Naive thymus-derived CD8-positive, alpha-beta T cell (primary cell): ENCODE measurements at regions not wholly inside any gene's neighbourhood (a gene's known extent, or its start where the extent isn't known, plus 50 kb on each side); places are given as distances from the start of the nearest gene placed in this dataset.

Experiments used
- ATAC-seq, 2 donors: fragments of 150-1000 bp; cut with Tn5 transposase in 1 of 2; sonication (Bioruptor Pico), chemical (Tn5 transposase) in 1 of 2; 1 replicate in 1 of 2; 2 replicates in 1 of 2; pipeline ENCODE4 v1.10.0; 2021; ENCODE audit warnings: mild to moderate bottlenecking in 2 of 2, moderate library complexity in 2 of 2
- POLR2A ChIA-PET: fragments of 350-600 bp; sonication (Branson Sonifier 250); formaldehyde crosslinking; loops from one replicate; lab custom pipeline; 2021; ENCODE audit warnings: antibody characterized with exemption; lab: Charles Lee
- DNase-seq, 10 donors: peaks; one replicate each; pipeline versions ENCODE4 v3.0.0 to v3.0.0-alpha.2; 2020 to 2022
- H3K27ac Mint-ChIP-seq, 10 donors: one replicate each; pipeline ENCODE4 v1.8.0; 2020 to 2022; ENCODE audit warnings: mild to moderate bottlenecking in 10 of 10, mixed read lengths in 10 of 10, moderate library complexity in 4 of 10, inconsistent platforms in 1 of 10
- H3K27me3 Mint-ChIP-seq, 5 donors: one replicate each; pipeline ENCODE4 v1.8.0; 2021 to 2022; ENCODE audit warnings: mixed read lengths in 5 of 5
- H3K36me3 Mint-ChIP-seq, 3 donors: one replicate each; pipeline ENCODE4 v1.8.0; 2020 to 2022; ENCODE audit warnings: mixed read lengths in 3 of 3, mild to moderate bottlenecking in 2 of 3, inconsistent platforms in 1 of 3
- H3K4me1 Mint-ChIP-seq, 4 donors: one replicate each; pipeline ENCODE4 v1.8.0; 2021 to 2022; ENCODE audit warnings: mixed read lengths in 4 of 4
- H3K4me3 Mint-ChIP-seq, 10 donors: one replicate each; pipeline ENCODE4 v1.8.0; 2020 to 2022; ENCODE audit warnings: mild to moderate bottlenecking in 10 of 10, mixed read lengths in 10 of 10, moderate library complexity in 6 of 10, inconsistent platforms in 1 of 10
- H3K9me3 Mint-ChIP-seq, 9 donors: one replicate each; pipeline ENCODE4 v1.8.0; 2020 to 2022; ENCODE audit warnings: mixed read lengths in 9 of 9, mild to moderate bottlenecking in 3 of 9, inconsistent platforms in 1 of 9, moderate library complexity in 1 of 9

DNA sequence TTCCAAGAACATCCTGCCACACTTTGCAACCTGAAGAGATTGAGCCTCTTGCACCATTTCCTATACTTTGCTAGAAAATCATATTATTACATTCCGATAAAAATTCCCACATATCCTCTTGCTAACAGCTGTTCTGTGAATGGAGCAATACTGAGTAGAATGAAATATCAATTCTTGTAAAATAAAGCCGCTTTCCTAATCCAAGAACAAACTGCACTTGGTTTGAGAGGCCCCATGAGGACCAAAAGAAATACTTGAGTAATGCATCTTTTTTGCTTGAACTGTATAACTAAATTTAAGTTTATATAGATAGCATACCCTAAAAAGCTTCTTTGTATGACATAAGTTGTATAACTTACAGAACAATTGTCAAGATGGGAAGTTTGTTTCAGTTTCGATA, 632.4 kb upstream of the SLC8A1 start:
- peaks cover 0 to 10% (median 2%) of the 10 kb centered on the region in 9 donors for H3K9me3 Mint-ChIP-seq

DNA sequence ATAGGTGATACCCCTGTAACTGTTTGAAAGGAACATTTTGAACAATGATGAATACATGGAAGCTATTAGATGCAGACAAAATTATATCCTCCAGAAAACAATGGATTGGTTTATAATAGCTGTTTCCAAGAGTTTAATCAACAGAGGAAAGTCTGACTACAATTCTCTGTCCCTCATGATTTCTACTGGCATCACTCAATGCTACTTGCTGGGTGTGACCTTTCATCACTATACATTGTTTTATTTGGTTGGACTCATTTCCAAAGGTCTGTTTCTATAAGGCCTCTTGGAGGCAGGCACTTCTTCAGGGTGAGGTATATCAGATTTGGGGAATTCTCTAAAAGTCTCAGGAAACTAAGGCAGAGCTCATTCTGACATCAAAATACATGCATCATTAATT, 636.1 kb upstream of the SLC8A1 start:
- Mint-ChIP-seq H3K27ac (no peak overlapping the region), H3K27me3 (no peaks in the 10 kb centered on the region), H3K4me3 (no peak overlapping the region), H3K36me3 (no peaks in the 10 kb centered on the region), H3K4me1 (no peaks in the 10 kb centered on the region), H3K9me3 (peaks cover 0 to 9% (median 3%) of the 10 kb centered on the region in 9 donors)
- ATAC-seq (no peak), DNase-seq (no peak)
- POLR2A ChIA-PET = no interaction called here

More for the DNA sequence above, 632.4 kb upstream of the SLC8A1 start:
- Mint-ChIP-seq H3K4me3 (no peak overlapping the region), H3K4me1 (no peaks in the 10 kb centered on the region), H3K27me3 (peaks cover 0 to 1% (median 0%) of the 10 kb centered on the region in 5 donors), H3K27ac (no peak overlapping the region), H3K36me3 (no peaks in the 10 kb centered on the region)
- POLR2A ChIA-PET = no interaction called here
- ATAC-seq (no peak), DNase-seq (no peak)

DNA sequence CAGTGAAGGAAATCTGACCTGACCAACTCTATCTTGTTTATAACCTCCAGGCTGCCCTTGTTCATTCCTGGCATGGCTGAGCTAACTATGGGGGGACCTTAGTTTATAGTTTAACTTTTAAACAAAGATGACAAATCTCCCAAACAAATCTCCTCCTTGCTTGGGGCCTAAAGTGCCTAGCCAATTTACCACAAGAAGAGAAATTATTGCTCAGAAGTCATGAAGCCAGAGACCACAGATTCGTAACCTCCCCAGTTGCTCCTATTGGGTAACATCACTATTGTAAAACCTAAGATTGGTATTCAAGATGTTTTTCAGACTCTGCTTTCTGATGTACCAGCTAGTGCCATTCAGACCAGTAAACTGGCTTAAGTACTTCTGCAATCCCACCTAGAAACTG, 649.4 kb upstream of the SLC8A1 start:
- Mint-ChIP-seq H3K27ac (no peak overlapping the region), H3K4me3 (no peak overlapping the region), H3K4me1 (no peaks in the 10 kb centered on the region), H3K27me3 (no peaks in the 10 kb centered on the region), H3K9me3 (peaks cover 0 to 3% (median 0%) of the 10 kb centered on the region in 9 donors), H3K36me3 (no peaks in the 10 kb centered on the region)
- no peak for DNase-seq
- ATAC-seq = no peak
- POLR2A ChIA-PET = no interaction called here

DNA sequence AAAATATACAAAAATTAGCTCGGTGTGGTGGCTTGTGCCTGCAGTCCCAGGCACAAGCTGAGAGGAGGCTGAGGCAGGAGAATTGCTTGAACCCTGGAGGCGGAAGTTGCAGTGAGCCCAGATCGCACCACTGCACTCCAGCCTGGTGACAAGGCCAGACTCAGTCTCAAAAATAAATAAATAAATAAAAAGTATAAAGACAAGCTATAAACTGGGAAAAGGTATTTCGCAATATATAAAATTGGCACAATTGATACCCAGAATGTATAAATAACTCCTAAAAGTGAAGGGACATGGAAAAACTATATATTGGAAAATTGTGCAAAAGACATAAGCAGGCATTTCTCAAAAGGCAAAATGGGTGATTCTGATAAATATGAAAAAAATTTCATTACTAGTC, 657.9 kb upstream of the SLC8A1 start:
- DNase-seq = no peak
- H3K36me3 Mint-ChIP-seq = peaks cover 0 to 6% (median 0%) of the 10 kb centered on the region in 3 donors
- POLR2A ChIA-PET = no interaction called here
- no peak overlapping the region for H3K4me3 Mint-ChIP-seq
- peaks cover 0 to 12% (median 5%) of the 10 kb centered on the region in 9 donors for H3K9me3 Mint-ChIP-seq
- no peak overlapping the region for H3K27ac Mint-ChIP-seq
- no peaks in the 10 kb centered on the region for H3K27me3 Mint-ChIP-seq
- H3K4me1 Mint-ChIP-seq = no peaks in the 10 kb centered on the region
- no peak for ATAC-seq

DNA sequence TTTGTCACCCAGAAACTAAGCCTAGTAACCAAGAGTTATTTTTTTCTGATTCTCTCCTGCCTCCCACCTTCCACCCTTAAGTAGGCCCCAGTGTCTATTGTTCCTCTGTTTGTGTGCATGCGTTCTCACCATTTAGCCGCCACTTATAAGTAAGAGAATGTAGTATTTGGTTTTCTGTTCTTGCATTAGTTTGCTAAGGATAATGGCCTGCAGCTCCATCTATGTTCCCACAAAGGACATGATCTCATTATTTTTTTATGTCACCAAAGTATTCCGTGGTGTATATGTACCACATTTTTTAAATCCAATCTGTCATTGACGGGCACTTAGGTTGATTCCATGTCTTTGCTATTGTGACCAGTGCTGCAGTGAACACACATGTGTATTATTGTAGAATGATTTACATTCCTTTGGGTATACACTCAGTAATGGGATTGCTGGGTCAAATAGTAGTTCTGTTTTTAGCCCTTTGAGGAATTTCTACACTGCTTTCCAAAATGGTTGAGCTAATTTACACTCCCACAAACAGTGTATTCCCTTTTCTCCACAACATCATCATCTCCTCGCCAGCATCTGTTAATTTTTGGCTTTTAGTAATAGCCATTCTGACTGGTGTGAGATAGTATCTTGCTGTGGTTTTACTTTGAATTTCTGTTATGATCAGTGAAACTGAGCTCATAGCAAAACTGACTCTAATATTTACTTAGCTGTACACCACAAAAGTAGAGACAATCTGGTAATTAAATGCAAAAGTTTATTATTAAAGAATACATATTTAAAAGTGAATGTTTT, 660.1 kb upstream of the SLC8A1 start:
- Mint-ChIP-seq H3K4me1 (no peaks in the 10 kb centered on the region), H3K4me3 (no peak overlapping the region), H3K9me3 (peaks cover 0 to 13% (median 5%) of the 10 kb centered on the region in 9 donors), H3K27ac (no peak overlapping the region), H3K27me3 (no peaks in the 10 kb centered on the region), H3K36me3 (peaks cover 0 to 6% (median 0%) of the 10 kb centered on the region in 3 donors)
- POLR2A ChIA-PET = no interaction called here
- ATAC-seq (no peak), DNase-seq (no peak)

DNA sequence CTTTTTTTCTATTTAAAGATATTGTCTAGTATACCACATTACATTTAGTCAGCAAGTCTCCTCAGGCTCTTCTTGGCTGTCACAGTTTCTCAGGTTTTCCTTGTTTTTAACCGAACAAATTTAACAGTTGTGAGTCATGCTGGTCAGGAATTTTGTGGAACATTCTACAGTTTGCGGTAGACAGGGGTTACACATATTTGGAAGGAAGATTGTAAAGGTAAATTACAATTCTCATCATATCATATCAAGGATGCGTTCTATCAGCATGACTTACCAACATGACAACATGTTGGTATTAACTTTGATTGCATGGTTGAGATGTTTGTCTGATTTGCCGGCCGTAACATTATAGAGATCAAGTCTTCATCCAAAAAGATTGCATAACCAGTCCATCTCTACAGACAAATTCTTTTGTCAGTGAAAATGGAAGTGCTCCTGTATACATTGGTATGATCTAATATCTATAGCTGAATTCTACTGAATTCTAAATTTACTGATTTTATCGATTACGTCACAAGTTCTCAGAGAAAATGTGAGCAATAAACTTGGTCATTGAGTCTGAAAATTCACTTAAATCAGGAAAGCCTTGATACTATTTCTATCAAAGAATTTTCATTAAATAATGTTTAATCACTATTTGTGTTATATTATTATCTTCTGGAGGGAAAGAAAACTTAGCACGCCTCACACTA, 664.4 kb upstream of the SLC8A1 start:
- no peaks in the 10 kb centered on the region for H3K27me3 Mint-ChIP-seq
- DNase-seq (no peak), ATAC-seq (no peak)
- H3K4me3 Mint-ChIP-seq = no peak overlapping the region
- peaks cover 0 to 13% (median 5%) of the 10 kb centered on the region in 9 donors for H3K9me3 Mint-ChIP-seq
- POLR2A ChIA-PET = no interaction called here
- H3K36me3 Mint-ChIP-seq = peaks cover 0 to 6% (median 0%) of the 10 kb centered on the region in 3 donors
- H3K27ac Mint-ChIP-seq = no peak overlapping the region
- no peaks in the 10 kb centered on the region for H3K4me1 Mint-ChIP-seq

DNA sequence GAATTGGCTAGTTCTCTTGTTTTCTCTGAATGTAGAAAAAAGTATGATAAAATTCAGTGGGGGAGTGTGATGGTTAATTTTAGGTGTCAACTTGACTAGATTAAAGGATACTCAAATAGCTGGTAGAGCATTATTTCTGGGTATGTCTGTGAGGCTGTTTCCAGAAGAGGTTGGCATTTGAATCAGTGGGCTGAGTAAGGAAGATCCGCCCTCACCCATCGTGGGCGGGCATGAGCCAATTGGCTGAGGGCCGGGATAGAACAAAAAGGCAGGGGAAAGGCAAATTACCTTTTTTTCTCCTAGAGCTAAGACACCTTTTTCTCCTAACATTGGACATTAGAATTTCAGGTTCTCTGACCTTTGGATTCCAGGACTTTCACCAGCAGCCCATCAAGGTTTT, 667.6 kb upstream of the SLC8A1 start:
- no peak overlapping the region for H3K4me3 Mint-ChIP-seq
- POLR2A ChIA-PET = no interaction called here

DNA sequence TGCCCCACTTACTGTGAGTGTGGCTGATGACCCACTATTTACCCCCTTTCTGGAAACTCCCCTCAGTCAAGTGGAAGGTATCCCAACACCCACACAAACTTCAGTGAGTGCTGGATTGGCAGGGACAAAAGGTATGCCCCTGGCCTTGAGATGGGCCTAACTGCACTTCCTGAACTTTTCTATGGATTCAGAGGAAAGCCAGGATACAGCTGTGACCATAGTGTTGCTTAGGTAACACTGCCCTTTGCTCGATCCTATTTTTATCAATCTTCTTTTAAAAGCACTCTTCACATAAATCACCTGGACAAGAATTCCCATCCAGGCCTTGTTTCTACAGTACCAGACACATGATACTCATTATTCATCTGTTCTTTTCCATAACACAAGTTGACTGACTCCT, 671.5 kb upstream of the SLC8A1 start:
- no peak for DNase-seq
- H3K36me3 Mint-ChIP-seq = no peaks in the 10 kb centered on the region
- H3K27me3 Mint-ChIP-seq = no peaks in the 10 kb centered on the region
- H3K4me3 Mint-ChIP-seq = no peak overlapping the region
- H3K27ac Mint-ChIP-seq = no peak overlapping the region
- H3K9me3 Mint-ChIP-seq = peaks cover 0 to 13% (median 2%) of the 10 kb centered on the region in 9 donors
- POLR2A ChIA-PET = no interaction called here
- ATAC-seq = no peak
- no peaks in the 10 kb centered on the region for H3K4me1 Mint-ChIP-seq

More for the DNA sequence above, 667.6 kb upstream of the SLC8A1 start:
- Mint-ChIP-seq H3K27ac (no peak overlapping the region), H3K4me1 (no peaks in the 10 kb centered on the region), H3K27me3 (no peaks in the 10 kb centered on the region), H3K9me3 (peaks cover 0 to 7% (median 0%) of the 10 kb centered on the region in 9 donors), H3K36me3 (no peaks in the 10 kb centered on the region)
- ATAC-seq (no peak), DNase-seq (no peak)

DNA sequence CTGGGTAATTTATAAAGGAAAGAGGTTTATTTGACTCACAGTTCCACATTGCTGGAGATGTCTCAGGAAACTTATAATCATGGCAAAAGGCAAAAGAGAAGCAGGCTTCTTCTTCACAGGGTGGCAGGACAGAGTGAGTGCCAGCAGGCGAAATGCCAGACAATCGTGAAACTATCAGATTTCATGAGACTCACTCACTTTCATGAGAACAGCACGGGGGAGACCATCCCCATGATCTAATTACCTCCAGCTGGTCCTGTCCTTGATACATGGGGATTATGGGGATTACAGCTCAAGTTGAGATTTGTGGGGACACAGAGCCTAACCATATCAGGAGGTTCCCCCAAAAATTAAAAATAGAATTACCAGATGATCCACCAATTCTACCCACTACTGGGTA, 675.5 kb upstream of the SLC8A1 start:
- no peak for ATAC-seq
- H3K27me3 Mint-ChIP-seq = no peaks in the 10 kb centered on the region
- H3K36me3 Mint-ChIP-seq = no peaks in the 10 kb centered on the region
- no peak overlapping the region for H3K4me3 Mint-ChIP-seq
- POLR2A ChIA-PET = no interaction called here
- H3K27ac Mint-ChIP-seq = no peak overlapping the region
- DNase-seq = no peak
- H3K4me1 Mint-ChIP-seq = no peaks in the 10 kb centered on the region
- peaks cover 0 to 13% (median 2%) of the 10 kb centered on the region in 9 donors for H3K9me3 Mint-ChIP-seq

DNA sequence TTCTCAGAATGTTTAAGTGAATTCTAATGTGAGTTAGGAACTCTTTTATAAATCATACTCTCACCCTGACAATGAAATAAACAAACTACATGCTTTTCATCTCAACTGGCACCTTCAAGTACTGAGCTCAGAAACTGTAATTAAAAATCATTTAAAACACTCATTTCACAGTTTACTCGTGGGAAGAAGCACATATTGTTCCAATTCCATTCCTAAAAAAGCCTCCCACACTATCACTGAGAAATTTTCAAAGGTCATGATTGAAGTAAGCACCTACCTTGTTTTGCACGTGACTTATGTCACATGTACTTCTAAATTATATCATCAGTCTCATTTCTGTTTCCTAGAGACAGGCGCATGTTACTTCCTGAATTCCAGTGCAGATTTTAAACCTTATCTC, 678.1 kb upstream of the SLC8A1 start:
- no peaks in the 10 kb centered on the region for H3K4me1 Mint-ChIP-seq
- no peak overlapping the region for H3K27ac Mint-ChIP-seq
- H3K9me3 Mint-ChIP-seq = peaks cover 0 to 13% (median 2%) of the 10 kb centered on the region in 9 donors
- no peak overlapping the region for H3K4me3 Mint-ChIP-seq
- no peak for DNase-seq
- POLR2A ChIA-PET = no interaction called here
- H3K36me3 Mint-ChIP-seq = no peaks in the 10 kb centered on the region
- no peaks in the 10 kb centered on the region for H3K27me3 Mint-ChIP-seq
- no peak for ATAC-seq

DNA sequence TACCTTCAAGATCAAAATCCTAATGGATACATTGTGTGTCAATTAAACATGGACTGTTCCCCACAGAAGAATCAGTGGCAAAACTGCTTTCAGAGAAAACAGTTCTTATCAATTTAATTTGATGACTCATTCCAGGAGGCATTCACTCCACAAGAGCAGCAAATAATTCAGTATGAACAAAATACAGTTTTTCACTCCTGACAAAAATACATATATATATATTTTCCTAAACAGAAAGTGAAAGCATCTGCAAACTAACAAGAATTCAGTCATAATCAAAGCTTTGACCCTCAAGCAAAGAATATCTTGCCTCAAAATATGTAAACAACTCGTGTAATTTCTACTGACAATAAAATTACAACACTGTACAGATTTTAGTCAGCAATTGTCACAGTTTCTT, 685.1 kb upstream of the SLC8A1 start:
- Mint-ChIP-seq H3K4me1 (no peaks in the 10 kb centered on the region), H3K4me3 (no peak overlapping the region), H3K27me3 (no peaks in the 10 kb centered on the region), H3K9me3 (no peaks in the 10 kb centered on the region), H3K36me3 (no peaks in the 10 kb centered on the region), H3K27ac (no peak overlapping the region)
- POLR2A ChIA-PET = no interaction called here
- ATAC-seq = no peak
- no peak for DNase-seq

DNA sequence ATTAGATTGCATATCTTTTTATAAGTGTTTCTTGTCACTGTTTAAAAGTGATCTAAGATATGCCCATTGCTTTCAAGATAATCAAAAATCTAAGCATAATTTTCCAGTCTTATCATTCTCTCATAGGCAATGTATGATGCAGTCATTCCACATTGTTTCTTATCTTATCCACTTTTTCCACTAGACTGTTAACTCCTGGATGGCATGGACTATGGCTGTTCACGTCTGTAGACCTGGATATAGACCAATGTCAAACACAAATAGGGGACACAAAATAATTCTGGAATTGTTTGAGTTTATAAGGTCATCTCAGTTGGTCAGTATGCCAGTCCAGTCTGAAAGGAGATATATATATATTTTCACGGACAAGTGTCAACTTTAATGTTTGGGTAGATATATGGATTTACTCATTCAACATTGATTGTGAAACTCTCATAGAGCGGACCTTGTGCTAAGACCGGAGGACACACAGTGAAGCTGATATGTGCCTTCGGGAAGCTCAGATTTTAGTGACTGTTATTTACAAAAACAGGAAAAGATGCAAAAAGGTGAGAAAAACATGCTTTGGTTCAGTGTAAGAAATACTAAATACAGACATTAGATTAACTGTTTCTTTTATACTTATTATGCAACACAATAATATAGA, 689.4 kb upstream of the SLC8A1 start:
- POLR2A ChIA-PET = interaction anchor here (0.6 kb wide), 1 partner anchor 265 kb away, joined by 3 read pairs; no protein-coding TSS in a partner anchor
- Mint-ChIP-seq H3K4me1 (no peaks in the 10 kb centered on the region), H3K36me3 (no peaks in the 10 kb centered on the region), H3K9me3 (no peaks in the 10 kb centered on the region), H3K27me3 (no peaks in the 10 kb centered on the region), H3K4me3 (no peak overlapping the region), H3K27ac (no peak overlapping the region)
- ATAC-seq (no peak), DNase-seq (no peak)

DNA sequence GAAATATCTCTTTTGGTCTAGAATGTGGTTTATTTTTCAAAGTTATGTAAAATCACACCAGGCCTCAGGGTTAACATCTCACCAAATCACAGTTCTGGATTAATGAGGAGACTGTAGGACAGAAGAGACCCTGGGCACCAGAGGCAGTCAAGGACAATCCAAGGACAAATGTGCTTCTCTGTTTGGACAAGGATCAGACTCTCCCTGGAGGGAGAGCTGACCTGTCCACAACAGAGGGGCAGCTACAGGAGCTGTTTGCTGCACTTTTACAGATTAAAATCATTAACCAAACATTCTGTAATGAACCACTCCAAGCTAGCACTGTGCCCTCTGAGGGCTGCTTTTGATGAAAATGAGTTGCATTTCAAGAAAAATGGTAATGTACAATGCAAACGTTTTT, 690.6 kb upstream of the SLC8A1 start:
- no peaks in the 10 kb centered on the region for H3K36me3 Mint-ChIP-seq
- H3K4me3 Mint-ChIP-seq = no peak overlapping the region
- H3K4me1 Mint-ChIP-seq = no peaks in the 10 kb centered on the region
- no peaks in the 10 kb centered on the region for H3K27me3 Mint-ChIP-seq
- POLR2A ChIA-PET = no interaction called here
- H3K9me3 Mint-ChIP-seq = no peaks in the 10 kb centered on the region
- no peak for DNase-seq
- H3K27ac Mint-ChIP-seq = no peak overlapping the region
- ATAC-seq = no peak
